Loucy (cell line): ENCODE measurements at regions not wholly inside any gene's neighbourhood (a gene's known extent, or its start where the extent isn't known, plus 50 kb on each side); places are given as distances from the start of the nearest gene placed in this dataset.
"Not testable (repeated sequence)": the region's sequence is repeated elsewhere in the genome, so short reads cannot be mapped to it uniquely, and the experiment has no call there.

ENCODE experiments used
- H2AFZ ChIP-seq: fragments of 200-600 bp; sonication (generic); 2 replicates; pipeline ENCODE4 v1.6.0; 2016; ENCODE audit warnings: antibody characterized with exemption, mild to moderate bottlenecking, low read length, moderate library complexity
- H3F3A ChIP-seq: fragments of 200-600 bp; 2 replicates; pipeline ENCODE4 v1.6.0; 2016; ENCODE audit warnings: antibody characterized with exemption, low read depth, mild to moderate bottlenecking
- H3K27me3 ChIP-seq: fragments of 200-600 bp; sonication (generic); 2 replicates; pipeline ENCODE4 v1.6.1; 2014; ENCODE audit warnings: low read length, mild to moderate bottlenecking; ENCODE audit not compliant: insufficient read depth, poor library complexity, severe bottlenecking
- H3K36me3 ChIP-seq: fragments of 200-600 bp; sonication (generic); 2 replicates; pipeline ENCODE4 v1.6.1; 2016; ENCODE audit warnings: low read length; ENCODE audit not compliant: insufficient read depth
- H3K4me1 ChIP-seq: fragments of 200-600 bp; sonication (generic); 2 replicates; pipeline ENCODE4 v1.5.1; 2014; ENCODE audit warnings: low read length, mild to moderate bottlenecking; ENCODE audit not compliant: insufficient read depth, poor library complexity, severe bottlenecking
- H3K4me2 ChIP-seq: fragments of 200-600 bp; sonication (generic); 2 replicates; pipeline ENCODE4 v1.6.0; 2014; ENCODE audit warnings: antibody characterized with exemption, low read length, low read depth, mild to moderate bottlenecking; ENCODE audit not compliant: poor library complexity, severe bottlenecking
- H3K4me3 ChIP-seq: fragments of 200-600 bp; sonication (generic); 2 replicates; pipeline ENCODE4 v1.5.1; 2014; ENCODE audit warnings: low read length, mild to moderate bottlenecking, mixed read lengths; ENCODE audit not compliant: poor library complexity, severe bottlenecking
- H3K79me2 ChIP-seq: fragments of 200-600 bp; sonication (generic); 2 replicates; pipeline ENCODE4 v1.6.1; 2014; ENCODE audit warnings: low read length; ENCODE audit not compliant: insufficient read depth
- H3K9ac ChIP-seq: fragments of 200-600 bp; sonication (generic); 2 replicates; pipeline ENCODE4 v1.6.0; 2014; ENCODE audit warnings: mild to moderate bottlenecking, low read depth, low read length, moderate library complexity; ENCODE audit not compliant: poor library complexity, severe bottlenecking
- H3K9me2 ChIP-seq: fragments of 200-600 bp; sonication (generic); replicated peaks from 2 replicates; pipeline ENCODE4 v1.6.1; 2016; ENCODE audit warnings: low read depth, low read length, mixed read lengths
- H3K9me3 ChIP-seq: fragments of 200-600 bp; sonication (generic); 2 replicates; pipeline ENCODE4 v1.6.1; 2014; ENCODE audit warnings: mild to moderate bottlenecking, antibody characterized with exemption, low read length, low read depth; ENCODE audit not compliant: insufficient read depth
- H4K20me1 ChIP-seq: fragments of 200-600 bp; sonication (generic); 2 replicates; pipeline ENCODE4 v1.6.0; 2014; ENCODE audit warnings: antibody characterized with exemption, low read length, mild to moderate bottlenecking; ENCODE audit not compliant: insufficient read depth, poor library complexity, severe bottlenecking
- CTCF ChIP-seq: fragments of 200-600 bp; sonication (generic); conservative IDR thresholded peaks from 2 replicates; pipeline ENCODE4 v1.5.1; 2014; ENCODE audit warnings: mild to moderate bottlenecking, antibody characterized with exemption, low read length
- EZH2phosphoT487 ChIP-seq: fragments of 200-600 bp; IDR thresholded peaks from 2 replicates; pipeline ENCODE4 v1.6.1; 2018; ENCODE audit warnings: antibody characterized with exemption, mild to moderate bottlenecking, moderate library complexity, borderline replicate concordance

GRCh38 chrX:125444659-125445058, 125.0 kb downstream of the TEX13C start:
- H3K9me3 ChIP-seq, result no peaks in the 10 kb centered on the region
- H4K20me1 ChIP-seq, result no peaks in the 10 kb centered on the region
- no peaks in the 10 kb centered on the region for H3K27me3 ChIP-seq
- H3K9me2 ChIP-seq, result no peaks in the 10 kb centered on the region
- no peaks in the 10 kb centered on the region for H3K4me1 ChIP-seq
- no peaks in the 10 kb centered on the region for H3F3A ChIP-seq
- no peak overlapping the region for H3K4me2 ChIP-seq
- no peak overlapping the region for H3K4me3 ChIP-seq
- no peak overlapping the region for H3K9ac ChIP-seq
- H2AFZ ChIP-seq, result no peak overlapping the region
- H3K79me2 ChIP-seq, result no peaks in the 10 kb centered on the region
- no peaks in the 10 kb centered on the region for H3K36me3 ChIP-seq
- TF ChIP-seq CTCF (no peak), EZH2phosphoT487 (no peak)

- H3K79me2 ChIP-seq, result no peaks in the 10 kb centered on the region
- H3K9ac ChIP-seq, result no peak overlapping the region
- H3K4me1 ChIP-seq, result no peaks in the 10 kb centered on the region
- H4K20me1 ChIP-seq, result no peaks in the 10 kb centered on the region
- no peaks in the 10 kb centered on the region for H3K36me3 ChIP-seq
- H2AFZ ChIP-seq, result no peak overlapping the region
- no peaks in the 10 kb centered on the region for H3K9me2 ChIP-seq
- TF ChIP-seq EZH2phosphoT487, result no peak
- TF ChIP-seq CTCF, result no peak
- no peak overlapping the region for H3K4me2 ChIP-seq
- H3F3A ChIP-seq, result no peaks in the 10 kb centered on the region
- H3K27me3 ChIP-seq, result no peaks in the 10 kb centered on the region
- no peaks in the 10 kb centered on the region for H3K9me3 ChIP-seq
- H3K4me3 ChIP-seq, result no peak overlapping the region
Measured at GRCh38 chrX:125475482-125475881, 155.8 kb downstream of the TEX13C start.

GRCh38 chrX:125492439-125492838, 172.8 kb downstream of the TEX13C start:
- no peaks in the 10 kb centered on the region for H3K79me2 ChIP-seq
- H3K9me3 ChIP-seq, result no peaks in the 10 kb centered on the region
- H3K36me3 ChIP-seq, result no peaks in the 10 kb centered on the region
- no peak overlapping the region for H3K9ac ChIP-seq
- H3K9me2 ChIP-seq, result no peaks in the 10 kb centered on the region
- no peak overlapping the region for H2AFZ ChIP-seq
- H3K4me1 ChIP-seq, result no peaks in the 10 kb centered on the region
- no peaks in the 10 kb centered on the region for H3K27me3 ChIP-seq
- TF ChIP-seq EZH2phosphoT487 (no peak), CTCF (no peak)
- no peaks in the 10 kb centered on the region for H4K20me1 ChIP-seq
- no peak overlapping the region for H3K4me2 ChIP-seq
- H3F3A ChIP-seq, result no peaks in the 10 kb centered on the region
- H3K4me3 ChIP-seq, result no peak overlapping the region

GRCh38 chrX:125493004-125493403, 173.3 kb downstream of the TEX13C start:
- not testable (repeated sequence) for H3K4me1 ChIP-seq, H4K20me1 ChIP-seq, H3K9ac ChIP-seq, H3K4me3 ChIP-seq, H2AFZ ChIP-seq, H3K9me2 ChIP-seq, H3K36me3 ChIP-seq, H3F3A ChIP-seq, H3K4me2 ChIP-seq, H3K79me2 ChIP-seq, H3K27me3 ChIP-seq, H3K9me3 ChIP-seq
